Activated T-cell treated with anti-CD3 and anti-CD28 coated beads for 24 hours (primary cell): ENCODE measurements at regions not wholly inside any gene's neighbourhood (a gene's known extent, or its start where the extent isn't known, plus 50 kb on each side); places are given as distances from the start of the nearest gene placed in this dataset.

Experiments used
- DNase-seq: peaks from one replicate; pipeline ENCODE4 v3.0.0-alpha.2; 2020; ENCODE audit warnings: low read depth

DNA sequence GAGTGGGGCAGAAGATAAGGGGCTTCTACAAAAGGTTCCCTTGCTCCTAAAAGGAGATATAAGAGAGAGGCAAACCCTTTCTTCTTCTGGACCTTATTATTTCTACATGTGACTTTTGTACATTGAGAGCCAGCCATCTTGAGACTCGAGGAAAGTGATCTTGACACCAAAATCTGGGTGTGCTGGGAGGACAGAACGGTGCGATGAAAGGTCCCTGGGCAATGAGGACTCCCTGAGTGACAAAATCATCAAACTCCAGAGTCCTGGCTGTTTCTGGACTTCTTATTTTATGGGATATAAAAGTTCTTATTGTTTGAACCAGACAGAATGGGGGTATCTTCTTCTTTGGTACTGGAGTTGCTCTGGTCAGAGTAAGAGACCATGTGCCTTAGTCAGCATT lies 411.0 kb downstream of the ZNF536 start:
- no peak for DNase-seq

DNA sequence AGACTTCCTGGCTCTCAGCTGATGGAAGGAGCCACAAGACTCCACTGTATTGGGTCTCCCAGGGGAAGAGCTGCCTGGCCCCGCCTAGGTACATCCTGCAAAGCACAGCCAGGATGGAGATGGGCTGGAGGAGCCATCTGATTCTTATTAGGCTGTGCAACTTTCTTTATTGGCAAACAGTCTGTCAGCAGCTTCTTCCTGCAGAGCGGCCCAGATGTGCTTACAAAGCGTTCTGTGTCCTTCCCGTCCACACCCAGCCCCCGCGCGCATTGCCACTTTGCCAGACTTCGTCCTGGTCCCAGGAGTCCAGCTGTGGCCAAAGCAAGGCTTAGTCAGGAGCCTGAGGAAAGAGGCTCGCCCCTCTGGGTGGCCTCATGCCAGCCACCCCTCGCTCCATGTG lies 409.3 kb downstream of the ZNF536 start:
- DNase-seq = no peak

- no peak for DNase-seq
Observed at GRCh38 chr19:30781047-30781446, 408.9 kb downstream of the ZNF536 start.

DNA sequence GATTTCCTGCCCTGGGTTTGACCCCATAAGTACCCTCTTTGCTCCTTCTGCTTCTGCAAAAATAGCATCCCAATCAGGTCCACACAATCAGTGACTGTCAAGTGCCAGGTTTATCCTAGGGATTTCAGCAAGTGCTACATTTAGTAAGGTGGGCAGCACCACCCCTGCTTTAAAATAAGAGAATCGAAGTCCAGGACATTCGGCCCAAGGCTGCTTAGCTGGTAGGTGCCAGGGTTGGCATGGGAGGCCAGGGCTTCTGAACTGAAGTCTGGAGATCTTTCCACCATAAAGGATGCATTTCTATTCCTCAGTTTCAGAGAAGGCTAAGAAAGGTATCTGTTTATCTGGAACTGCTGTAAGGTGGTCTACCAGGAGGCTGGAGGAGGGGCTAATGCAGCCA lies 408.3 kb downstream of the ZNF536 start:
- DNase-seq = no peak

GRCh38 chr19:30780032-30780431 lies 407.8 kb downstream of the ZNF536 start:
- no peak for DNase-seq

GRCh38 chr19:30778961-30779715 lies 407.0 kb downstream of the ZNF536 start:
- no peak for DNase-seq

- DNase-seq = no peak
Observed at GRCh38 chr19:30778061-30778460, 405.9 kb downstream of the ZNF536 start.

DNA sequence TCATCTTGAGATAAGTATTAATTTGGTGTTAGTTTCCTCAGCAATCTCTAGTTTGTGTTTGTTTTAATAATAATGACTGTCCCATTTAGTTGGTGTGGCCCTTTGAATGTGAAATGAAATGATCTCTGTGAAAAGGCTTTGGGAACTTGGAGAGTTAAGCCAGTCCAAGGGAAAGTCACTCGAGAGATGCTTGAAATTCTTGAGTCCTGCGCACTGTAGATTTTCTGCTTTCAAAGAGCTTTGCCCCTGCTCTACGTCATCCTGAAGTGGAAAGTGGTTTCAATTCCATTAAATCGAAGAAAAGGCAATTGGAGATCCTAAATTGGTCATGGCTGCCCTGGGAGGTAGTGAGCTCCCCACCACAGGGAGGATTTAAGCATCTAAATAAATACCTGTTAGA lies 403.8 kb downstream of the ZNF536 start:
- no peak for DNase-seq

- no peak for DNase-seq
Observed at GRCh38 chr19:30774252-30774766, 402.1 kb downstream of the ZNF536 start.

DNA sequence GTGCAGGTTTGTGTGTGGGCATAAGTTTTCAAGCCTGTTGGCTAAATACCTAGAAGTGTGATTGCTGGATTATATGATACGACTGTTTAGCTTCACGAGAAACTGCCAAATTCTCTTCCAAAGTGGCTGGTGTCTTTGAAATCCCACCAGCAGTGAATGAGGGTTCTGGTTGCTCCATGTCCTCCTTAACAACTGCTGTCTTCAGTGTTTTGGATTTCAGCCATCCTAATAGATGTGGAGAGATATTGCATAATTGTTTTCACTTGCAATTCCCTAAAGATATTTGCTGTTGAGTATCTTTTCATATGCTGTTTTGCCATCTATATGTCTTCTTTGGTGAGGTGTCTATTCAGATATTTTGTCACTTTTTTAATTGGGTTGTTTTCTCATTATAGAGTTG lies 390.5 kb downstream of the ZNF536 start:
- DNase-seq = no peak

DNA sequence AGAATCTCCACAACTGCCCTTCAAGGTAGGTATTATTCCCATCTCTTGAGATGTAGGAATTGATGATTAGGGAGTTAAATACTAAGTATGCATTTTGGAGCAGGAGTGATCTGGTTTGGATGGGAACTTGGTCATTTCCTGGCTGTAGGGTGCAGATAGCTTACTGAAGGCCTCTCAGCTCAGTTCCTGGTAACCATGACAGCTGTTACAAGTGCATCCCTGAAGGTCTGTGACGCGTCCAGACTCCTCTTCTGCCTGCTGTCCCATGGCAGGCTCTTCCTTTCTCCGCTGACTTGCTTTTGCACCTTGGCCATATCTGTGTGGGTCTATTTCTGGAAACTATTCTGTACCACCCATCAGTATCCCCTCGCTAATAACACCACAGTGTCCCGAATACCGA lies 387.8 kb downstream of the ZNF536 start:
- DNase-seq = no peak

DNA sequence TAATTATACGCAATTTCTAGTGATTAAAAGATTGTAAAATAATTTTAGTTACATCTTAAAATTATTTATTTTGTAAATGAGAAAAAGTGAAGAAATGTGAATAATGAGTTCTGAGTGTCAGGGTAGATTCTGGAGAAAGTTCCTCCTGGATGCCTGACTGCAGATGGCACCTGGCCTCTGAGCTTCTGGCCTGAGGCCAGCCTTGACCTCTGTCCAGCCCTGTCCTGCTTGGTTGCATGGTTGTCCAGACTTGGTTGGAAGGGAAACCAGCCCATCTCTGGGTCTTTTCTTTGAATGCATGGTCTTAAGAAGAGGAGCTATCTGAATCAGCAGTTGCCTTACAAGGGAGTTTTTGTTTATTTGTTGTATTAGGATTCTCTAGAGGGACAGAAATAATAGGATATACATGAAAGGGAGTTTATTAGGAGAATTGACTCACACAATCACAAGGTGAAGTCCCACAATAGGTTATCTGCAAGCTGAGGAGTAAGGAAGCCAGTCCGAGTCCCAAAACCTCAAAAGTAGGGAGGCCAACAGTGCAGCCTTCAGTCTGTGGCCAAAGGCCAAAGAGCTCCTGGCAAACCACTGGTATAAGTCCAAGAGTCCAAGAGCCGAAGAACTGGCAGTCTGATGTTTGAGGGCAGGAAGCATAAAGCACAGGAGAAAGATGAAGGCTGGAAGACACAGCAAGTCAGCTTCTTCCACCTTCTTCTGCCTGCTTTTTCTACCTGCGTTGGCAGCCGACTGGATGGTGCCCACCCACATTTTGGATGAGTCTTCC lies 385.8 kb downstream of the ZNF536 start:
- DNase-seq = no peak

GRCh38 chr19:30757104-30757836 lies 385.1 kb downstream of the ZNF536 start:
- DNase-seq = no peak

GRCh38 chr19:30755581-30755980 lies 383.4 kb downstream of the ZNF536 start:
- DNase-seq = no peak

DNA sequence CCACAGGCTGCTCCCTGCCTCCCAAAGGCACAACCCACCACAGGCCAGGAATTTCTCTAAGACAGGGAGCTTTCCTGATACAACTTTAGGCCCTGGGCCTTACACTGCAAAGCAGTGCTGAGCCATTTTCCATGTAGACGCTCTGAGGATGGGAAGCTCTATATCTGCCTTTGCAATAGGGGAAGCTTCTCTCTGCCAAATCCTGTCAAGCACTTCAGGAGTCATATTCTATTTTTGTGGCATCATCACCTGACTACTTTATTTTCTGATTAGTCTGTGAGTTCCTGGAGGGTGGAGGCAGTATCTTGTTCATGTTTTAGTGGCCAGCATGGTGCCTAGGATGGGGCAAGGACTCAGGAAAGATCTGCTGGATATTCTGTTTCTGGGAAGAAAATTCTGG lies 382.0 kb downstream of the ZNF536 start:
- DNase-seq = no peak

- no peak for DNase-seq
Observed at GRCh38 chr19:30752876-30753275, 380.7 kb downstream of the ZNF536 start.

DNA sequence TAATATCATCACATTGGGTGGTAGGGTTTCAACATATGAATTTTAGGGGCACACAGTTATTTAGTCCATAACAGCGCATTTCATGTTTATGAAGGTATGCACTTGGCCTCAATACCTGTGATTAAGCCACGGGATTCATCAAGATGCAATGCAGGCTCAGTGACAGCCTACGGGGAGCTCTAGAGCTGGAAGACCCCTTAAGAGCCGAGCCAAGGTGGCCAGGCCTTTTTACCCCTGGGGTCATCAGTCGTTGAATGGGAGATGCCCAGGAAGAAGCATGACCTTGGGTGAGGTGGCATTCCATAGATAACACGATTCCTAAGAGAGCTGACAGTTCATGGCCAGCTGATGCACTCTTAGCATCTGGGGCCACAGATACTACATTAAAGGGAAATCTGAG lies 380.0 kb downstream of the ZNF536 start:
- DNase-seq = no peak

- DNase-seq = no peak
Observed at GRCh38 chr19:30745476-30745985, 373.3 kb downstream of the ZNF536 start.

GRCh38 chr19:30744741-30745475 lies 372.7 kb downstream of the ZNF536 start:
- no peak for DNase-seq

DNA sequence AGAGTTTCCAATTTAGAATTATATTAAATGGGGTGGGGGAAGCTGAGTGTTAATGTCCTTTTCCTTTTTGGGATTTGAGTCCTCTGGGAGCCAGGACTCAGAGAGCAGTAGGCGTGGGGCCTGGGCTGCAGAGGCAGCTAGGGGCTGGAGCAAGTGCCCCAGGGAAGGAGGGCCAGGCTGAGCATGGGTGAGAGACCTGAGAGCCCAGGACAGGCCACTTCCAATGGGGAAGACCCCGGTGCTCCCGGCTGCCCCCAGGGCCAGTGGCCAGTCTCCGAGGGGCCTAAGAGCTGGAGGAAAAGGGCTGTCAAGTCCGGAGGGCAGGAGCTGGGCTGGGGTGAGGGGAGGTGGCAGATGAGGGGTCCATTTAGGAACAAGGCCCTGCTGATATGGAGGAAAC lies 371.5 kb downstream of the ZNF536 start:
- no peak for DNase-seq

DNA sequence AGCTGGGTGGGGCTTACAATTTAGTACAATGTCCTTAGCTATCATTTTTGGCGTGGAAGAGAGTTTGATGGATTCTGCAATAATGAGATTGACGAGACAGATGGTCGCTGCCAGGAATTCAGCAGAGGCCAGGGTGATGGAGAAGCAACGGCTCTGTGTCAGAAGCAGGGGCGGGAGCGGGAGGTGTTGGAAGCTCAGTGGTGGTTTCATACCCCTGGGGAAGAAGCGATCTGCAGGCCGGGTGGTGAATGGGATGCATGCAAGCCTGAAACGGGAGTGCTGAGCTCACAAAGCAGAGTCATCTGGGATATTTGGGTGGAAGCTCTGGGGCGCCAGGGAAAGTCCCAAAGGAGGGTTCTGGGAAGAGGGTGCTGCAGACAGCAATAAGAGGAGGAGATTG lies 370.8 kb downstream of the ZNF536 start:
- no peak for DNase-seq

- DNase-seq = no peak
Observed at GRCh38 chr19:30742406-30742938, 370.3 kb downstream of the ZNF536 start.
